SK-N-SH (cell line): ENCODE measurements at regions not wholly inside any gene's neighbourhood (a gene's known extent, or its start where the extent isn't known, plus 50 kb on each side); places are given as distances from the start of the nearest gene placed in this dataset.

Experiments
- CTCF ChIA-PET: fragments of 300-600, 350-600 bp; formaldehyde crosslinking; extraction: SDS; loops from one replicate; lab custom pipeline; 2021; lab: Yijun Ruan, JAX
- POLR2A ChIA-PET: fragments of 350-600 bp; sonication (Branson Sonifier 250); formaldehyde crosslinking; extraction: SDS; loops from one replicate; lab custom pipeline; 2020; ENCODE audit warnings: antibody characterized with exemption, inconsistent platforms; lab: Yijun Ruan, JAX
- DNase-seq: peaks from one replicate; pipeline ENCODE4 v3.0.0; 2012
- H2AFZ ChIP-seq: fragments of 200-600 bp; sonication (generic); 2 replicates; pipeline ENCODE4 v1.8.1; 2016; ENCODE audit warnings: antibody characterized with exemption, mild to moderate bottlenecking, low read depth
- H3F3A ChIP-seq: fragments of 200-600 bp; sonication (generic); replicated peaks from 2 replicates; pipeline ENCODE3; 2016; ENCODE audit warnings: antibody characterized with exemption, mild to moderate bottlenecking; ENCODE audit not compliant: insufficient read depth
- H3K27ac ChIP-seq, 2 experiments: fragments of 200-500 bp in 1 of 2; fragments of 200-600 bp in 1 of 2; sonication (Bioruptor generic) in 1 of 2; sonication (generic), shearing (Covaris generic) in 1 of 2; 2 replicates each; pipeline versions ENCODE4 v1.5.1 to v1.6.1; 2014 to 2016; ENCODE audit warnings: low read depth in 2 of 2, inconsistent platforms in 1 of 2, low read length in 1 of 2, mild to moderate bottlenecking in 1 of 2, mixed read lengths in 1 of 2
- H3K27me3 ChIP-seq: fragments of 200-600 bp; sonication (generic), shearing (Covaris generic); 2 replicates; pipeline ENCODE4 v1.6.1; 2016; ENCODE audit warnings: mixed run types; ENCODE audit not compliant: insufficient read depth
- H3K36me3 ChIP-seq, 2 experiments: fragments of 200-500 bp in 1 of 2; fragments of 200-600 bp in 1 of 2; sonication (Bioruptor generic) in 1 of 2; sonication (generic) in 1 of 2; replicated peaks in 1 of 2; 2 replicates each; pipeline versions ENCODE3 to v1.5.1; 2014 to 2016; ENCODE audit warnings: low read length in 1 of 2, mild to moderate bottlenecking in 1 of 2; ENCODE audit not compliant: insufficient read depth in 2 of 2, control insufficient read depth in 1 of 2
- H3K4me1 ChIP-seq, 2 experiments: fragments of 200-500 bp in 1 of 2; fragments of 200-600 bp in 1 of 2; sonication (Bioruptor generic) in 1 of 2; sonication (generic), shearing (Covaris generic) in 1 of 2; 2 replicates each; pipeline versions ENCODE4 v1.5.1 to v1.6.1; 2014 to 2016; ENCODE audit warnings: low read depth in 1 of 2, low read length in 1 of 2, mixed run types in 1 of 2; ENCODE audit not compliant: insufficient read depth in 2 of 2, control insufficient read depth in 1 of 2
- H3K4me2 ChIP-seq: fragments of 200-600 bp; sonication (generic), shearing (Covaris generic); 2 replicates; pipeline ENCODE4 v1.6.1; 2017; ENCODE audit warnings: mixed run types
- H3K4me3 ChIP-seq, 2 experiments: fragments of 200-500 bp in 1 of 2; fragments of 200-600 bp in 1 of 2; sonication (Bioruptor generic) in 1 of 2; sonication (generic), shearing (Covaris generic) in 1 of 2; 2 replicates each; pipeline versions ENCODE4 v1.5.1 to v1.8.1; 2014 to 2016; ENCODE audit warnings: low read depth in 2 of 2, inconsistent platforms in 1 of 2, low read length in 1 of 2, mild to moderate bottlenecking in 1 of 2, mixed read lengths in 1 of 2, moderate library complexity in 1 of 2
- H3K79me2 ChIP-seq: fragments of 200-600 bp; sonication (generic); 2 replicates; pipeline ENCODE4 v1.8.1; 2017; ENCODE audit warnings: mild to moderate bottlenecking; ENCODE audit not compliant: insufficient read depth
- H3K9ac ChIP-seq: fragments of 200-600 bp; sonication (generic); 2 replicates; pipeline ENCODE4 v1.6.1; 2017; ENCODE audit warnings: mixed run types
- H3K9me2 ChIP-seq: fragments of 200-600 bp; sonication (generic); 2 replicates; pipeline ENCODE4 v1.6.1; 2017; ENCODE audit warnings: mixed run types
- H3K9me3 ChIP-seq: fragments of 200-600 bp; sonication (generic); 2 replicates; pipeline ENCODE4 v1.6.1; 2017; ENCODE audit warnings: mixed run types, mild to moderate bottlenecking, moderate library complexity
- H4K20me1 ChIP-seq: fragments of 200-600 bp; sonication (generic); 2 replicates; pipeline ENCODE4 v1.6.1; 2017; ENCODE audit warnings: mild to moderate bottlenecking, mixed run types; ENCODE audit not compliant: insufficient read depth
- CHD2 ChIP-seq: fragments of 150-350 bp; IDR thresholded peaks from 2 replicates; pipeline ENCODE4 v1.6.1; 2018; ENCODE audit warnings: low read length; ENCODE audit not compliant: partially characterized antibody
- EP300 ChIP-seq, 2 experiments: IDR thresholded peaks; 2 replicates each; pipeline versions ENCODE4 v1.4.0 to v1.6.1; 2012; ENCODE audit warnings: borderline replicate concordance in 1 of 2, low read depth in 1 of 2, low read length in 1 of 2
- EZH2phosphoT487 ChIP-seq: fragments of 200-600 bp; sonication (generic); IDR thresholded peaks from 2 replicates; pipeline ENCODE4 v1.6.1; 2017; ENCODE audit warnings: low read depth, mixed run types, mild to moderate bottlenecking, antibody characterized with exemption, moderate library complexity, borderline replicate concordance
- FOSL2 ChIP-seq: IDR thresholded peaks from 2 replicates; pipeline ENCODE4 v1.4.0; 2012; ENCODE audit warnings: low read depth, mild to moderate bottlenecking, moderate library complexity, borderline replicate concordance
- FOXJ3 ChIP-seq: sonication (generic); formaldehyde crosslinking; IDR thresholded peaks from 2 replicates; pipeline ENCODE4 v1.5.1; 2020; ENCODE audit warnings: mild to moderate bottlenecking, missing genetic modification reagents
- GABPA ChIP-seq: IDR thresholded peaks from 2 replicates; pipeline ENCODE4 v1.4.0; 2012; ENCODE audit warnings: low read depth, mild to moderate bottlenecking
- GATA2 ChIP-seq: sonication (generic); formaldehyde crosslinking; IDR thresholded peaks from 2 replicates; pipeline ENCODE4 v1.5.0; 2020; ENCODE audit warnings: mild to moderate bottlenecking, missing genetic modification reagents
- JUND ChIP-seq: IDR thresholded peaks from 2 replicates; pipeline ENCODE4 v1.4.0; 2012
- MXI1 ChIP-seq: IDR thresholded peaks from 2 replicates; pipeline ENCODE4 v1.6.1; 2012; ENCODE audit warnings: mild to moderate bottlenecking, low read depth, low read length, improper control_type of control experiment
- NFIC ChIP-seq: IDR thresholded peaks from 2 replicates; pipeline ENCODE4 v1.4.0; 2012; ENCODE audit warnings: borderline replicate concordance
- NRF1 ChIP-seq: IDR thresholded peaks from 2 replicates; pipeline ENCODE4 v1.6.1; 2012; ENCODE audit warnings: low read depth, mild to moderate bottlenecking, low read length
- POLR2AphosphoS5 ChIP-seq: IDR thresholded peaks from 2 replicates; pipeline ENCODE4 v1.6.1; 2012; ENCODE audit warnings: low read depth, low read length
- RCOR1 ChIP-seq: fragments of 150-350 bp; IDR thresholded peaks from 2 replicates; pipeline ENCODE4 v1.6.1; 2017; ENCODE audit warnings: antibody characterized with exemption, low read length
- RXRA ChIP-seq: IDR thresholded peaks from 2 replicates; pipeline ENCODE4 v1.4.0; 2012; ENCODE audit warnings: low read depth, mild to moderate bottlenecking, borderline replicate concordance
- SMC3 ChIP-seq: IDR thresholded peaks from 2 replicates; pipeline ENCODE4 v1.6.1; 2012; ENCODE audit warnings: low read depth, low read length, improper control_type of control experiment
- YY1 ChIP-seq: IDR thresholded peaks from 2 replicates; pipeline ENCODE4 v1.4.0; 2012; ENCODE audit warnings: low read depth, mild to moderate bottlenecking
- whole genome bisulfite sequencing: methylation state at CpG from one replicate; pipeline ENCODE4 v1.1.6; 2017; ENCODE audit warnings: low lambda C conversion rate; 5-methylcytosine and 5-hydroxymethylcytosine counted together
- TF ChIP-seq, protein P1 (sequence below): IDR thresholded peaks from 2 replicates; pipeline ENCODE4 v1.6.1; 2012; ENCODE audit warnings: mild to moderate bottlenecking, low read depth, low read length, moderate library complexity
- TF ChIP-seq, protein P2 (sequence below): fragments of 200-600 bp; sonication (generic); IDR thresholded peaks from 2 replicates; pipeline ENCODE4 v1.6.1; 2017; ENCODE audit warnings: antibody characterized with exemption, mild to moderate bottlenecking, moderate library complexity
- TF ChIP-seq, protein P3 (sequence below): IDR thresholded peaks from 2 replicates; pipeline ENCODE4 v1.4.0; 2012; ENCODE audit warnings: low read depth

DNA sequence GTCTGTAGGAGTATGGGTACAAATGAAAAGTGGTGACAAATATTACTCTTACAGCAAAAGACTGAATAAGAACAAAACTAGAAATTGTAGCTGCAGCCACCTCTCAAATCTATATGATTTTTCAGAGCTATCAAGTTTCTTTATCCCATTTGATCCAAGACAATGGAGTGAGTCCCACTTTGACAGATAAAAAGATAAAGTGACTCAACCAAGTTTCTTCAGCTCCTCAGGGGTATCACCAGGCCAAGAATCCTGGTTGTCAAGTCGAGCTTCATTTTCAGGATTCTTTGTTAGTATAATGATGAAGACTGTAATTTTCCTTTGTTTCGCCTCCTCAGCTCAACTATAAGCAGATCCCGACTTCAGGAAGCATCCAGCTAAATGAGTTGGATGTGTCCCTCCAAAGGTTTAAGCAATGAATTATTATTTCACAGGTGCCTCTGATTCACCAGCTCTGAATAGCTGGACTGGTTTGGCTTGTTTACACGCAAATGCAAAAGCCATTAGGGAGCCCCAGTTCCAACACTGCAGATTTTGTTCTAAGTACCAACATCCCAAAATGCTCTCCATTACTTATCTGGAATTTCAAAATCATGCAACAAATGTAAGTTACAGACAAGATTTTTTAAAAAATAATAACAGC lies 238.9 kb downstream of the MAFB start:
- TF ChIP-seq MXI1 (no peak), GABPA (no peak), YY1 (no peak), FOXJ3 (CRISPR knock-in tag) (no peak), NFIC (no peak), EZH2phosphoT487 (no peak), POLR2AphosphoS5 (no peak), RXRA (no peak), JUND (no peak), NRF1 (no peak), GATA2 (CRISPR knock-in tag) (no peak), FOSL2 (no peak)
- TF ChIP-seq, protein P1, sequence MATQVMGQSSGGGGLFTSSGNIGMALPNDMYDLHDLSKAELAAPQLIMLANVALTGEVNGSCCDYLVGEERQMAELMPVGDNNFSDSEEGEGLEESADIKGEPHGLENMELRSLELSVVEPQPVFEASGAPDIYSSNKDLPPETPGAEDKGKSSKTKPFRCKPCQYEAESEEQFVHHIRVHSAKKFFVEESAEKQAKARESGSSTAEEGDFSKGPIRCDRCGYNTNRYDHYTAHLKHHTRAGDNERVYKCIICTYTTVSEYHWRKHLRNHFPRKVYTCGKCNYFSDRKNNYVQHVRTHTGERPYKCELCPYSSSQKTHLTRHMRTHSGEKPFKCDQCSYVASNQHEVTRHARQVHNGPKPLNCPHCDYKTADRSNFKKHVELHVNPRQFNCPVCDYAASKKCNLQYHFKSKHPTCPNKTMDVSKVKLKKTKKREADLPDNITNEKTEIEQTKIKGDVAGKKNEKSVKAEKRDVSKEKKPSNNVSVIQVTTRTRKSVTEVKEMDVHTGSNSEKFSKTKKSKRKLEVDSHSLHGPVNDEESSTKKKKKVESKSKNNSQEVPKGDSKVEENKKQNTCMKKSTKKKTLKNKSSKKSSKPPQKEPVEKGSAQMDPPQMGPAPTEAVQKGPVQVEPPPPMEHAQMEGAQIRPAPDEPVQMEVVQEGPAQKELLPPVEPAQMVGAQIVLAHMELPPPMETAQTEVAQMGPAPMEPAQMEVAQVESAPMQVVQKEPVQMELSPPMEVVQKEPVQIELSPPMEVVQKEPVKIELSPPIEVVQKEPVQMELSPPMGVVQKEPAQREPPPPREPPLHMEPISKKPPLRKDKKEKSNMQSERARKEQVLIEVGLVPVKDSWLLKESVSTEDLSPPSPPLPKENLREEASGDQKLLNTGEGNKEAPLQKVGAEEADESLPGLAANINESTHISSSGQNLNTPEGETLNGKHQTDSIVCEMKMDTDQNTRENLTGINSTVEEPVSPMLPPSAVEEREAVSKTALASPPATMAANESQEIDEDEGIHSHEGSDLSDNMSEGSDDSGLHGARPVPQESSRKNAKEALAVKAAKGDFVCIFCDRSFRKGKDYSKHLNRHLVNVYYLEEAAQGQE, result no peak
- WGBS, result 25% methylated on average over 4 of the region's 4 CpGs
- Histone ChIP-seq H3K27ac (no peak overlapping the region), H3F3A (no peaks in the 10 kb centered on the region), H4K20me1 (no peaks in the 10 kb centered on the region), H3K4me3 (no peak overlapping the region), H2AFZ (no peak overlapping the region), H3K27me3 (no peaks in the 10 kb centered on the region; the same call in 1 of the 2 replicates), H3K9me2 (no peaks in the 10 kb centered on the region), H3K4me2 (no peak overlapping the region), H3K9ac (no peak overlapping the region), H3K4me1 (no peaks in the 10 kb centered on the region), H3K9me3 (no peaks in the 10 kb centered on the region), H3K79me2 (no peaks in the 10 kb centered on the region), H3K36me3 (no peaks in the 10 kb centered on the region)
- POLR2A ChIA-PET, result interaction anchor here (0.5 kb wide), 1 partner anchor 655 kb away, joined by 4 read pairs; no protein-coding TSS in a partner anchor
- no peak for DNase-seq
- CTCF ChIA-PET, result interaction anchor here (0.6 to 1.9 kb wide), 2 partner anchors 8 to 242 kb away, joined by 3 to 4 read pairs; no protein-coding TSS in a partner anchor

DNA sequence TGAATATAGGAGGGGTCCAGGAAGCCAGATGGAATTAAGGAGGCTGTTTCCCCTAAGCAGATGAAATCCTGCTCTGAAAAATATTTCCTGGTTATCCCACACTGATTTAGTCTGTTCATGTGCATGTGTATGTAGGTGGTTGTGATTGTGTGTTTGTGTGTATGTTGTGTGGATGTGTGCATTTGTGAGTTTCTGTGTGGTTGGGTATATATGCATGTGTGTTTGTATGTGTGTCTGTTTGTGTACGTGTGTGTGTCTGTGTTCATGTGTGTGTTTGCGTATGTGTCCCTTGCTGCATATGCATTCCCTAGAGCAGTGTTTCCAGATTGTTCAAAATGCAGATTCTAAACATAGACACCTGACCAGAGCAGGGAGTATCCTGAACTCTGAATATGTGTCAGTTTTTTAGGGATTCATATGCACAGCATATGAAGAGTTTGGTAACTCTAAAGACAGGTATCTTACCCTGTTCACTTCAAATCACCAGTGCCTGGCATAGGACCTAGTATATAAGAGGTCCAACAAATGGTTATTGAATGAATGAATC lies 239.8 kb downstream of the MAFB start:
- DNase-seq, result no peak
- Histone ChIP-seq H3K9me2 (no peaks in the 10 kb centered on the region), H3K36me3 (no peaks in the 10 kb centered on the region), H2AFZ (no peak overlapping the region), H3K9me3 (no peaks in the 10 kb centered on the region), H3K4me1 (no peaks in the 10 kb centered on the region), H3K4me2 (no peak overlapping the region), H3K79me2 (no peaks in the 10 kb centered on the region), H3K27me3 (no peaks in the 10 kb centered on the region; the same call in 1 of the 2 replicates), H4K20me1 (no peaks in the 10 kb centered on the region), H3F3A (no peaks in the 10 kb centered on the region), H3K4me3 (no peak overlapping the region), H3K9ac (no peak overlapping the region), H3K27ac (no peak overlapping the region)
- WGBS, result 49% methylated on average over 2 of the region's 2 CpGs
- ChIA-PET POLR2A (interaction anchor here (0.5 kb wide), 1 partner anchor 654 kb away, joined by 4 read pairs; no protein-coding TSS in a partner anchor), CTCF (no interaction called here)
- TF ChIP-seq RXRA (no peak), CHD2 (no peak), YY1 (no peak), RCOR1 (no peak), EP300 (IDR thresholded peaks at IDR 0.05; ENCODE audit: borderline replicate concordance in 1 of 2, low read depth in 1 of 2, low read length in 1 of 2) (no peak), SMC3 (no peak)
- TF ChIP-seq, protein P2, sequence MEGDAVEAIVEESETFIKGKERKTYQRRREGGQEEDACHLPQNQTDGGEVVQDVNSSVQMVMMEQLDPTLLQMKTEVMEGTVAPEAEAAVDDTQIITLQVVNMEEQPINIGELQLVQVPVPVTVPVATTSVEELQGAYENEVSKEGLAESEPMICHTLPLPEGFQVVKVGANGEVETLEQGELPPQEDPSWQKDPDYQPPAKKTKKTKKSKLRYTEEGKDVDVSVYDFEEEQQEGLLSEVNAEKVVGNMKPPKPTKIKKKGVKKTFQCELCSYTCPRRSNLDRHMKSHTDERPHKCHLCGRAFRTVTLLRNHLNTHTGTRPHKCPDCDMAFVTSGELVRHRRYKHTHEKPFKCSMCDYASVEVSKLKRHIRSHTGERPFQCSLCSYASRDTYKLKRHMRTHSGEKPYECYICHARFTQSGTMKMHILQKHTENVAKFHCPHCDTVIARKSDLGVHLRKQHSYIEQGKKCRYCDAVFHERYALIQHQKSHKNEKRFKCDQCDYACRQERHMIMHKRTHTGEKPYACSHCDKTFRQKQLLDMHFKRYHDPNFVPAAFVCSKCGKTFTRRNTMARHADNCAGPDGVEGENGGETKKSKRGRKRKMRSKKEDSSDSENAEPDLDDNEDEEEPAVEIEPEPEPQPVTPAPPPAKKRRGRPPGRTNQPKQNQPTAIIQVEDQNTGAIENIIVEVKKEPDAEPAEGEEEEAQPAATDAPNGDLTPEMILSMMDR, result no peak
- TF ChIP-seq, protein P3, sequence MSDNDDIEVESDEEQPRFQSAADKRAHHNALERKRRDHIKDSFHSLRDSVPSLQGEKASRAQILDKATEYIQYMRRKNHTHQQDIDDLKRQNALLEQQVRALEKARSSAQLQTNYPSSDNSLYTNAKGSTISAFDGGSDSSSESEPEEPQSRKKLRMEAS, result no peak
- TF ChIP-seq, all 33 proteins: peak for 0
